ENCODE measurements at regions not wholly inside any gene's neighbourhood (a gene's known extent, or its start where the extent isn't known, plus 50 kb on each side); places are given as distances from the start of the nearest gene placed in this dataset.

DNA sequence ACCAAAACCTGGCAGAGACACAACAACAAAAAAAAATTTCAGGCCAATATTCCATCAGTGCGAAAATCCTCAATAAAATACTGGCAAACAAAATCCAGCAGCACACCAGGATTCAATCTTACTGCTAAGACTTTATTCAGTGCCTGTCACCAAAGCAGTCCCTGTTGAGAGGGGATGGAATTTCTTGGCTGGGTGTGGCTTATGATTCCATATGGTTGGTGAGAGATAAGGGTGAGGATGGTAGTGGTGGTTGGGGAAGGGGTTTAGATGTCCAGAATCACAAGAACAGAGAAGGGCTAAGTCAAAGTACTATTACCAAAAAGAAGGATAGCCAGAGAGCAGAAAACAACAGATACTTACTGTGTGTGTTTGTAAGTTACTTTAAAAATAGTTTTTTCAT lies 152.8 kb upstream of the SLC35B3 start:
- in situ Hi-C loops (cut with HindIII; ENCODE audit: low sequenced_read_pairs): no loop called here
- H3K4me3 ChIP-seq (ENCODE audit: low read depth, low read length): no peak overlapping the region
- TF ChIP-seq, protein P1, sequence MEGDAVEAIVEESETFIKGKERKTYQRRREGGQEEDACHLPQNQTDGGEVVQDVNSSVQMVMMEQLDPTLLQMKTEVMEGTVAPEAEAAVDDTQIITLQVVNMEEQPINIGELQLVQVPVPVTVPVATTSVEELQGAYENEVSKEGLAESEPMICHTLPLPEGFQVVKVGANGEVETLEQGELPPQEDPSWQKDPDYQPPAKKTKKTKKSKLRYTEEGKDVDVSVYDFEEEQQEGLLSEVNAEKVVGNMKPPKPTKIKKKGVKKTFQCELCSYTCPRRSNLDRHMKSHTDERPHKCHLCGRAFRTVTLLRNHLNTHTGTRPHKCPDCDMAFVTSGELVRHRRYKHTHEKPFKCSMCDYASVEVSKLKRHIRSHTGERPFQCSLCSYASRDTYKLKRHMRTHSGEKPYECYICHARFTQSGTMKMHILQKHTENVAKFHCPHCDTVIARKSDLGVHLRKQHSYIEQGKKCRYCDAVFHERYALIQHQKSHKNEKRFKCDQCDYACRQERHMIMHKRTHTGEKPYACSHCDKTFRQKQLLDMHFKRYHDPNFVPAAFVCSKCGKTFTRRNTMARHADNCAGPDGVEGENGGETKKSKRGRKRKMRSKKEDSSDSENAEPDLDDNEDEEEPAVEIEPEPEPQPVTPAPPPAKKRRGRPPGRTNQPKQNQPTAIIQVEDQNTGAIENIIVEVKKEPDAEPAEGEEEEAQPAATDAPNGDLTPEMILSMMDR (IDR thresholded peaks at IDR 0.05; ENCODE audit: low read depth, low read length, missing control alignments): no peak
- DNase-seq (ENCODE audit: low read depth): no peak

DNA sequence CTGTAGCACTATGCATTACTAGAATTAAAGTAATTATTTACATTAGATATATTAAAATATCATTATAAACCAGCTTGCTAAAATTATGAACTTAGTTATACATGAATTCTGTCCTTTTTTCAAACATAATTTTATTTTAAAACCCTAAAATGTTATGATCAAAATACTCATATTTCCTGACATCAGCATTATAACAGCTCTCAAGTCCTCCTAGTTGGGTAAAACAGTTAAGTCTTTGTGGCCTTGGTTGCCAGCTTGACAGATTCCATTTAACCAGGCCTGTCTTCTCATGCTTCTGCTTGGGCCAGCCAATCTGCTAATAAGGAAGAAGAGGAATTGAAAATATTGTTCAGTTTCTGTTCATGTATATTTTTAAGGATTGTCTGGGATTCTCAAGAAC lies 147.9 kb upstream of the SLC35B3 start:
- no peak overlapping the region for H3K4me3 ChIP-seq (ENCODE audit: low read depth, low read length)
- TF ChIP-seq, protein P1 (IDR thresholded peaks at IDR 0.05; ENCODE audit: low read depth, low read length, missing control alignments): no peak
- in situ Hi-C loops (cut with HindIII; ENCODE audit: low sequenced_read_pairs): no loop called here
- DNase-seq (ENCODE audit: low read depth): no peak

DNA sequence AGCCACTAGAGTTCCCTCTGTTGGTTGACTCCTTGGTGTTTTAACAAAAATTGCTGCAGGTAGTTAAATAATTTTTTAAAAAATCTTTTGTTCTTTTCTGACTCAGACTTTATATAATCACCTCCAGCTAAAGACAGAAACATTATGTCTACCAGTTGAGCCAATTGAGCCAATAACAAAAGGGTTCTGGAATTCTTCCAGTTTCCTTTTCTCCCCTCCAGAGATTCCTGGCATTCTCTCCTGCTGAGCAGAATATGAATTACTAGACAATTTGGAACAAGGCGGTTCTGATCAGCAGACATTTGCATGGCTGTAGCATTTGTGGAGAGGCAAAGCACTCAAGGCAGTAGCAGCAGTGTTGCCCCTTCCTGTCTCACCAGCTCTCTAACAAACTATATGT lies 144.0 kb upstream of the SLC35B3 start:
- H3K4me3 ChIP-seq (ENCODE audit: low read depth, low read length): no peak overlapping the region
- TF ChIP-seq, protein P1 (IDR thresholded peaks at IDR 0.05; ENCODE audit: low read depth, low read length, missing control alignments): no peak
- DNase-seq (ENCODE audit: low read depth): peak; percentile 22
- in situ Hi-C loops (cut with HindIII; ENCODE audit: low sequenced_read_pairs): no loop called here

DNA sequence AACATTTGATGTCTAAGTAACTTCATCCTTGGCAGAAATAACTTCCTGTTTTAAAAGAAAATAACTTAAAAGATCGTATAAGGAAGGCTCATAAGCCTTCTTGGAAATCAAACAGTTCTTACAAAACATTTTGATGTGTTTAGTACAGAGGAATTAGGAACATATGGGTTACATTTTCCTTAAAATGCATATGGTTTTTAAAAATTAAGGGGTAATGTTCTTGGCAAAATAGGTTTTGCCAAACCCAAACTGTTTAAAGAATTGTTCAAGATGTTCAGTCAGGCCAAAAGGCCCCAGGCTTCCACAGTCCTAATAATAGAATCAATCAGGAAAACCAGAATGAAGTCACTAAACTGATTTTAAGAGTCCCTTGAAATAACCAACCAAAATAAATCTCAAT lies 142.7 kb upstream of the SLC35B3 start:
- no peak overlapping the region for H3K4me3 ChIP-seq (ENCODE audit: low read depth, low read length)
- TF ChIP-seq, protein P1 (IDR thresholded peaks at IDR 0.05; ENCODE audit: low read depth, low read length, missing control alignments): no peak
- in situ Hi-C loops (cut with HindIII; ENCODE audit: low sequenced_read_pairs): no loop called here
- no peak for DNase-seq (ENCODE audit: low read depth)

DNA sequence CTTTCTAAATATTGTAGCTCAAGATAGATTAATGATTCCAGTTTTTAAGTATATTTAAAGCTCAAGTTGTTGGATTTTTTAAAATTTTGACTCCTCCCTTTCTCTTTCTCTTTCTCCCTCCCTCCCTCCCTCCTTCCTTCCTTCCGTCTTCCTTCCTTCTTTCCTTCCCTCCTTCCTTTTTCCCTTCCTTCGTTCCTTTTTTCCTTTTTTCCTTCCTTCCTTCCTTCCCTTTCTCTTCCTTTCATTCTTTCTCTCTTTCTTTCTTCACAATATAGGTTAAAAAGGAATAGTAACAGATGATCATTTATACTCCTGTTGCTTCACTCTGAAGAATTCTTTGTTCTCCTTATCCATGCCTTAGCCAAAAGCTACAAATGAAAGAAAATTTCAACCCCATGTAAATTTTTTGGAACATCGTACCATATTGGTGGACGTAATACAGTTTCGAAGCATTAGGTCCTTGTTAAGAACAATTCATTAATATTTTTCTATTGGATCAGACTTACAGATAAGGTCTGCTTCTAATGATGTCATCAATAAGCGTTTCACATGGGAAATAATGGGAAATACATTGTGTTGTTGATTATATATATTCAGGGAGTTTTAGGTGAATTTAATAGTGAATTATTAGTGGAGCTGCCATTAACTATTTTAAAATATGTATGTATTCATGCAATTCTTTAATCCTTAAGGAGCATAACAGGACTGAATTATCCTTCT lies 139.6 kb upstream of the SLC35B3 start:
- H3K4me3 ChIP-seq (ENCODE audit: low read depth, low read length): no peak overlapping the region
- in situ Hi-C loops (cut with HindIII; ENCODE audit: low sequenced_read_pairs): no loop called here
- TF ChIP-seq, protein P1 (IDR thresholded peaks at IDR 0.05; ENCODE audit: low read depth, low read length, missing control alignments): no peak
- no peak for DNase-seq (ENCODE audit: low read depth)

DNA sequence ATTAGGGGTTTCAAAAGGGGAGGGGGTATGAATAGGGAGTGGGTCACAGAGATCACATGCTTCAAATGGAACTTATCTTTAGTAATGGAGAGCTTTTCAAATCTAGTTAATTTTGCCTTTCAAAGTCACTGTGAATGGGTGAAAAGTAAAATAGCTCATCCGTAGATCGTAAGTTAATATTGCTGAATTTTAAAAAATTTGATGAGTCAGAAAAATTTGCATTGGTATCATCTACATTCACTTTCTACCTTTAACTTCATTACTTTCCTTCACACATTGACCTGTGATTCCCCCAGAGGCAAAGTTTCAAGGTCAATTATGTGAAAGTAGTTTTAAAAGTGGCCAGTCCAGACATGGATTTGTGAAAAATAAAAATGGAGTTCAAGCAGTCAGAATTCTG lies 139.0 kb upstream of the SLC35B3 start:
- in situ Hi-C loops (cut with HindIII; ENCODE audit: low sequenced_read_pairs): no loop called here
- no peak overlapping the region for H3K4me3 ChIP-seq (ENCODE audit: low read depth, low read length)
- no peak for DNase-seq (ENCODE audit: low read depth)
- TF ChIP-seq, protein P1 (IDR thresholded peaks at IDR 0.05; ENCODE audit: low read depth, low read length, missing control alignments): no peak
